A673 (cell line): ENCODE measurements at regions not wholly inside any gene's neighbourhood (a gene's known extent, or its start where the extent isn't known, plus 50 kb on each side); places are given as distances from the start of the nearest gene placed in this dataset.

Experiments used
- BruUV-seq: library from RNA; stranded (reverse); fragments of 400-500 nt; replicated peaks from 2 replicates; lab custom pipeline; 2021; lab: Mats Ljungman, UMichigan
- CTCF ChIA-PET: fragments of 300-600 bp; sonication (Branson Sonifier 250); formaldehyde crosslinking; loops from one replicate; lab custom pipeline; 2022; ENCODE audit warnings: antibody characterized with exemption; lab: Charles Lee
- POLR2A ChIA-PET: fragments of 300-600 bp; sonication (Branson Sonifier 250); formaldehyde crosslinking; loops from one replicate; lab custom pipeline; 2022; ENCODE audit warnings: antibody characterized with exemption; ENCODE audit not compliant: low non-redundant PET; lab: Charles Lee
- DNase-seq: peaks from one replicate; pipeline ENCODE4 v3.0.0-alpha.2; 2015; ENCODE audit warnings: low spot score
- H3K27ac ChIP-seq: fragments of 200-600 bp; sonication (generic); 2 replicates; pipeline ENCODE4 v1.5.1; 2016; ENCODE audit warnings: mixed run types, low read depth, mild to moderate bottlenecking, mixed read lengths, antibody characterized with exemption, low read length; ENCODE audit not compliant: poor library complexity, severe bottlenecking
- H3K27me3 ChIP-seq: fragments of 200-600 bp; sonication (generic); replicated peaks from 2 replicates; pipeline ENCODE4 v1.6.1; 2017; ENCODE audit warnings: mixed run types, low read depth, mild to moderate bottlenecking, mixed read lengths, antibody characterized with exemption, low read length; ENCODE audit not compliant: insufficient read depth, poor library complexity
- H3K36me3 ChIP-seq: fragments of 200-600 bp; sonication (generic); 2 replicates; pipeline ENCODE4 v1.6.1; 2016; ENCODE audit warnings: mixed run types, mild to moderate bottlenecking, mixed read lengths, antibody characterized with exemption, low read length; ENCODE audit not compliant: insufficient read depth, poor library complexity, severe bottlenecking
- H3K4me1 ChIP-seq: fragments of 200-600 bp; sonication (generic); 2 replicates; pipeline ENCODE4 v1.6.1; 2017; ENCODE audit warnings: mixed run types, mild to moderate bottlenecking, mixed read lengths, antibody characterized with exemption, low read length; ENCODE audit not compliant: insufficient read depth, poor library complexity, severe bottlenecking
- H3K4me3 ChIP-seq: fragments of 200-600 bp; sonication (generic); 2 replicates; pipeline ENCODE4 v1.5.1; 2016; ENCODE audit warnings: low read depth, mixed run types, mild to moderate bottlenecking, mixed read lengths, low read length; ENCODE audit not compliant: poor library complexity, severe bottlenecking
- H3K9me3 ChIP-seq: fragments of 200-600 bp; sonication (generic); 2 replicates; pipeline ENCODE4 v1.6.1; 2016; ENCODE audit warnings: mixed run types, low read depth, mild to moderate bottlenecking, mixed read lengths, antibody characterized with exemption, low read length; ENCODE audit not compliant: poor library complexity, severe bottlenecking
- CTCF ChIP-seq: fragments of 300-800, 200-600 bp; sonication (generic); conservative IDR thresholded peaks from 2 replicates; pipeline ENCODE4 v1.5.1; 2017; ENCODE audit warnings: low read depth, mild to moderate bottlenecking, antibody characterized with exemption, low read length, moderate library complexity, mixed read lengths
- EZH2 ChIP-seq: fragments of 200-600 bp; sonication (generic); IDR thresholded peaks from 2 replicates; pipeline ENCODE4 v1.6.1; 2017; ENCODE audit warnings: borderline replicate concordance, low read depth, mild to moderate bottlenecking, mixed read lengths, antibody characterized with exemption, low read length; ENCODE audit not compliant: poor library complexity, severe bottlenecking
- intact Hi-C: fragments of 100-400 bp; cut with micrococcal nuclease; formaldehyde crosslinking; loops from one replicate; pipeline ENCODE4 v1.10.0; 2022; ENCODE audit not compliant: unreplicated experiment

DNA sequence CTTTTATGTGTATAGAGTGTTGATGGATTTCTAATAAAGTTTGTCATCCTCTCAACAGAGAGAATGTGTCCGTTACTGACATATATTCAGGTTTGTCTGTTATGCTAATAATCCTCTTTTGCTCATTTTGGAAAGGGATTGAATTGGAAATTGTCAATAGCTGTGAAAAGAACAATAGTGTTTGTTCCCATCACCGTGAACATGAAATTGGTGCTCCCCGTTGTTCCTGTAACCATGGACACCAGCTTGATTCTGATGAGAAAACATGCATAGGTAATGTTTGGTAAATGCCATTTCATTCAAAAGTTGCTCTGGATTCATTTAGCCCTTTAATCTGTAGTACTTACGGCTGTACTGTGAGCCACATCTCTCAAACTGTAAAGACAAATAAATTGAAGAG is 707.0 kb upstream of the GOLIM4 start:
- no peak for TF ChIP-seq EZH2
- no peak for TF ChIP-seq CTCF
- DNase-seq = no peak
- ChIA-PET CTCF (no interaction called here), POLR2A (no interaction called here)
- no peaks in the 10 kb centered on the region for H3K36me3 ChIP-seq
- H3K9me3 ChIP-seq = no peaks in the 10 kb centered on the region
- peaks cover 10% of the 10 kb centered on the region for H3K27me3 ChIP-seq
- no TSS peak for BruUV-seq
- intact Hi-C loops = no loop called here
- no peaks in the 10 kb centered on the region for H3K4me1 ChIP-seq
- no peak overlapping the region for H3K4me3 ChIP-seq
- no peak overlapping the region for H3K27ac ChIP-seq

DNA sequence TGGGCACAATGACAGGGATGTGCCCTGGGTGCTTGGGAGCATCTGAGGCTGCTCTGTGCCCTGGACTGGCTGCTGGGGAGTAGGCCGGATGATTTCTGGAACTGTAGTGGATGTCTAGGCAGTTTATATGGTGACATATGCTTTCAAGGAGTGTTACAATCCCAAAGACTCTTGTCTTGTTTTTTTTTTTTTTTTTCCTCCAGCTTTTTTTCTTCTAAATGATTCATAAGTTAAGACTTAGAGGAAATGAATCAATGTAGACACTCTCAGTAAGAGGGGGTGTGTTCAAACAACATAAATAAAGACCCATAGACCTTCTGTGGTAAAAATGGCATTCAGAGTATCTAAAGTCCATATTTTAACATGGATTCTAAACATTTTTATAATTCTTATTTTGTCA is 706.1 kb upstream of the GOLIM4 start:
- Histone ChIP-seq H3K4me1 (no peaks in the 10 kb centered on the region), H3K36me3 (no peaks in the 10 kb centered on the region), H3K9me3 (no peaks in the 10 kb centered on the region), H3K27ac (no peak overlapping the region), H3K27me3 (peaks cover 10% of the 10 kb centered on the region), H3K4me3 (no peak overlapping the region)
- no peak for DNase-seq
- ChIA-PET POLR2A (no interaction called here), CTCF (no interaction called here)
- BruUV-seq = no TSS peak
- intact Hi-C loops = no loop called here
- TF ChIP-seq CTCF (no peak), EZH2 (no peak)

DNA sequence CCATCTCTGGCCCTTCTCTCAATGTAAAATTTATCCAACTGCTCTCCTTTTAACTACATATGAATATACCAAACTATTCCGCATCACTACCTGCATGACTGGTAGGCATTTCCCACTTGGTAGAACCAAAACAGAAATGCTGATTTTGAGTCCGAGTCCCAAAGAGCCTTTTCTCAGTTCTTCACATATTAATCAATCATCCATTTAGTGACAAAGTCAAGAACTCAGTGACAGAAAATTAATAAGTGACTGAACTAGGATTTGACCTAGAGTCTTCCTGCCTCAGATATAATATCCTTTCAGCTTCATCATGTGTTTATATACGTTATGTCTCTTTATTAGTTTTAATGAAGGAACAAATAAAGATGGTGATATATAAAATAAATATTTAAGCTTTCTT is 700.6 kb upstream of the GOLIM4 start:
- TF ChIP-seq CTCF (no peak), EZH2 (no peak)
- intact Hi-C loops = no loop called here
- DNase-seq = no peak
- Histone ChIP-seq H3K4me3 (no peak overlapping the region), H3K36me3 (no peaks in the 10 kb centered on the region), H3K9me3 (no peaks in the 10 kb centered on the region), H3K4me1 (no peaks in the 10 kb centered on the region), H3K27me3 (peaks cover 7% of the 10 kb centered on the region), H3K27ac (no peak overlapping the region)
- ChIA-PET POLR2A (no interaction called here), CTCF (no interaction called here)
- no TSS peak for BruUV-seq
